ENCODE measurements at regions not wholly inside any gene's neighbourhood (a gene's known extent, or its start where the extent isn't known, plus 50 kb on each side); places are given as distances from the start of the nearest gene placed in this dataset.
"Not testable (repeated sequence)": the region's sequence is repeated elsewhere in the genome, so short reads cannot be mapped to it uniquely, and the experiment has no call there.

GRCh38 chr13:20305587-20305986 lies 73.5 kb upstream of the GJB6 start:
- CTCF ChIA-PET: no interaction called here

GRCh38 chr13:20304061-20304460 lies 71.9 kb upstream of the GJB6 start:
- POLR2A ChIA-PET; H3K4me3 ChIP-seq (ENCODE audit: low read depth, low read length); H3K36me3 ChIP-seq (ENCODE audit: control insufficient read depth, insufficient read depth, low read length); DNase-seq (ENCODE audit: low read depth); CTCF ChIA-PET; H3K27me3 ChIP-seq (ENCODE audit: control insufficient read depth, insufficient read depth, low read length): not testable (repeated sequence)

More at GRCh38 chr13:20305587-20305986, 73.5 kb upstream of the GJB6 start:
- peaks cover 7% of the 10 kb centered on the region for H3K27me3 ChIP-seq (ENCODE audit: control insufficient read depth, insufficient read depth, low read length)
- H3K36me3 ChIP-seq (ENCODE audit: control insufficient read depth, insufficient read depth, low read length): no peaks in the 10 kb centered on the region
- H3K4me3 ChIP-seq (ENCODE audit: low read depth, low read length): no peak overlapping the region
- TF ChIP-seq CTCF (IDR thresholded peaks at IDR 0.05; ENCODE audit: insufficient read depth, low read depth, low read length): no peak
- DNase-seq (ENCODE audit: low read depth): no peak
- POLR2A ChIA-PET: no interaction called here

GRCh38 chr13:20303636-20304035 lies 71.5 kb upstream of the GJB6 start:
- CTCF ChIA-PET: no interaction called here

GRCh38 chr13:20301403-20302071 lies 69.4 kb upstream of the GJB6 start:
- CTCF ChIA-PET: interaction anchor here (0.9 kb wide), 1 partner anchor 10 kb away, joined by 3 read pairs; no protein-coding TSS in a partner anchor
- Histone ChIP-seq H3K36me3 (ENCODE audit: control insufficient read depth, insufficient read depth, low read length) (no peaks in the 10 kb centered on the region), H3K4me3 (ENCODE audit: low read depth, low read length) (no peak overlapping the region), H3K27me3 (ENCODE audit: control insufficient read depth, insufficient read depth, low read length) (peaks cover 8% of the 10 kb centered on the region)
- TF ChIP-seq CTCF (IDR thresholded peaks at IDR 0.05; ENCODE audit: insufficient read depth, low read depth, low read length): no peak
- no peak for DNase-seq (ENCODE audit: low read depth)
- POLR2A ChIA-PET: no interaction called here

More at GRCh38 chr13:20303636-20304035, 71.5 kb upstream of the GJB6 start:
- Histone ChIP-seq H3K4me3 (ENCODE audit: low read depth, low read length) (no peak overlapping the region), H3K36me3 (ENCODE audit: control insufficient read depth, insufficient read depth, low read length) (no peaks in the 10 kb centered on the region), H3K27me3 (ENCODE audit: control insufficient read depth, insufficient read depth, low read length) (peaks cover 8% of the 10 kb centered on the region)
- TF ChIP-seq CTCF (IDR thresholded peaks at IDR 0.05; ENCODE audit: insufficient read depth, low read depth, low read length): no peak
- peak; percentile 2 for DNase-seq (ENCODE audit: low read depth)
- POLR2A ChIA-PET: no interaction called here

GRCh38 chr13:20301015-20301402 lies 68.9 kb upstream of the GJB6 start:
- H3K4me3 ChIP-seq (ENCODE audit: low read depth, low read length): no peak overlapping the region

More at GRCh38 chr13:20301015-20301402, 68.9 kb upstream of the GJB6 start:
- peaks cover 8% of the 10 kb centered on the region for H3K27me3 ChIP-seq (ENCODE audit: control insufficient read depth, insufficient read depth, low read length)
- ChIA-PET POLR2A (no interaction called here), CTCF (interaction anchor here (0.9 kb wide), 1 partner anchor 9 kb away, joined by 3 read pairs; no protein-coding TSS in a partner anchor)
- no peak for TF ChIP-seq CTCF (IDR thresholded peaks at IDR 0.05; ENCODE audit: insufficient read depth, low read depth, low read length)
- no peak for DNase-seq (ENCODE audit: low read depth)
- no peaks in the 10 kb centered on the region for H3K36me3 ChIP-seq (ENCODE audit: control insufficient read depth, insufficient read depth, low read length)

All from BJ (cell line).